ENCODE measurements at regions not wholly inside any gene's neighbourhood (a gene's known extent, or its start where the extent isn't known, plus 50 kb on each side); places are given as distances from the start of the nearest gene placed in this dataset.

GRCh38 chr11:92361551-92361950 is 136.9 kb downstream of the FAT3 start:
- Histone ChIP-seq H3K4me3 (IDR thresholded peaks at IDR 0.05; ENCODE audit: insufficient read depth, low read depth, low read length) (no peak overlapping the region), H3K4me2 (no peak overlapping the region), H3K9ac (no peak overlapping the region), H2AFZ (ENCODE audit: low read depth) (no peak overlapping the region), H3K36me3 (ENCODE audit: insufficient read depth) (no peaks in the 10 kb centered on the region), H4K20me1 (ENCODE audit: insufficient read depth) (no peaks in the 10 kb centered on the region), H3K4me1 (ENCODE audit: low read depth, poor library complexity, severe bottlenecking) (no peaks in the 10 kb centered on the region), H3K79me2 (ENCODE audit: insufficient read depth, low read depth) (no peaks in the 10 kb centered on the region), H3K27ac (no peak overlapping the region), H3K27me3 (ENCODE audit: insufficient read depth, low read depth) (no peaks in the 10 kb centered on the region)
- no peak for TF ChIP-seq CTCF (conservative IDR thresholded peaks at IDR 0.05; ENCODE audit: low read depth, low read length)

- no peaks in the 10 kb centered on the region for H3K4me1 ChIP-seq (ENCODE audit: low read depth, poor library complexity, severe bottlenecking)
- no peaks in the 10 kb centered on the region for H3K27me3 ChIP-seq (ENCODE audit: insufficient read depth, low read depth)
- H3K4me3 ChIP-seq (IDR thresholded peaks at IDR 0.05; ENCODE audit: insufficient read depth, low read depth, low read length), result no peak overlapping the region
- no peaks in the 10 kb centered on the region for H3K79me2 ChIP-seq (ENCODE audit: insufficient read depth, low read depth)
- H3K27ac ChIP-seq, result no peak overlapping the region
- H4K20me1 ChIP-seq (ENCODE audit: insufficient read depth), result no peaks in the 10 kb centered on the region
- H3K4me2 ChIP-seq, result no peak overlapping the region
- H3K9ac ChIP-seq, result no peak overlapping the region
- no peaks in the 10 kb centered on the region for H3K36me3 ChIP-seq (ENCODE audit: insufficient read depth)
- no peak overlapping the region for H2AFZ ChIP-seq (ENCODE audit: low read depth)
- no peak for TF ChIP-seq CTCF (conservative IDR thresholded peaks at IDR 0.05; ENCODE audit: low read depth, low read length)
These were observed 138.4 kb downstream of the FAT3 start for GRCh38 chr11:92362989-92363388.

- H3K79me2 ChIP-seq (ENCODE audit: insufficient read depth, low read depth), result no peaks in the 10 kb centered on the region
- H4K20me1 ChIP-seq (ENCODE audit: insufficient read depth), result no peaks in the 10 kb centered on the region
- no peaks in the 10 kb centered on the region for H3K36me3 ChIP-seq (ENCODE audit: insufficient read depth)
- TF ChIP-seq CTCF (conservative IDR thresholded peaks at IDR 0.05; ENCODE audit: low read depth, low read length), result no peak
- no peaks in the 10 kb centered on the region for H3K27me3 ChIP-seq (ENCODE audit: insufficient read depth, low read depth)
- H3K4me2 ChIP-seq, result no peak overlapping the region
- H3K4me3 ChIP-seq (IDR thresholded peaks at IDR 0.05; ENCODE audit: insufficient read depth, low read depth, low read length), result no peak overlapping the region
- no peak overlapping the region for H2AFZ ChIP-seq (ENCODE audit: low read depth)
- no peaks in the 10 kb centered on the region for H3K4me1 ChIP-seq (ENCODE audit: low read depth, poor library complexity, severe bottlenecking)
- no peak overlapping the region for H3K27ac ChIP-seq
- no peak overlapping the region for H3K9ac ChIP-seq
These were observed 139.6 kb downstream of the FAT3 start for GRCh38 chr11:92364177-92364576.

- no peaks in the 10 kb centered on the region for H3K36me3 ChIP-seq (ENCODE audit: insufficient read depth)
- H4K20me1 ChIP-seq (ENCODE audit: insufficient read depth), result no peaks in the 10 kb centered on the region
- no peaks in the 10 kb centered on the region for H3K27me3 ChIP-seq (ENCODE audit: insufficient read depth, low read depth)
- no peak overlapping the region for H3K9ac ChIP-seq
- no peak overlapping the region for H3K27ac ChIP-seq
- H3K4me2 ChIP-seq, result no peak overlapping the region
- no peak overlapping the region for H2AFZ ChIP-seq (ENCODE audit: low read depth)
- no peak overlapping the region for H3K4me3 ChIP-seq (IDR thresholded peaks at IDR 0.05; ENCODE audit: insufficient read depth, low read depth, low read length)
- TF ChIP-seq CTCF (conservative IDR thresholded peaks at IDR 0.05; ENCODE audit: low read depth, low read length), result no peak
- no peaks in the 10 kb centered on the region for H3K4me1 ChIP-seq (ENCODE audit: low read depth, poor library complexity, severe bottlenecking)
- H3K79me2 ChIP-seq (ENCODE audit: insufficient read depth, low read depth), result no peaks in the 10 kb centered on the region
These were observed 151.6 kb downstream of the FAT3 start for GRCh38 chr11:92376146-92376599.
